GM12878 (cell line): ENCODE measurements at regions not wholly inside any gene's neighbourhood (a gene's known extent, or its start where the extent isn't known, plus 50 kb on each side); places are given as distances from the start of the nearest gene placed in this dataset.

Experiments
- ATAC-seq: fragments of 200-7000 bp; cut with Tn5 transposase; 3 replicates; pipeline ENCODE4 v1.9.1; 2020; ENCODE audit warnings: mild to moderate bottlenecking, moderate library complexity
- BruUV-seq: library from RNA; stranded (reverse); fragments of 400-500 nt; replicated peaks from 2 replicates; lab custom pipeline; 2021; lab: Mats Ljungman, UMichigan
- CTCF ChIA-PET: fragments of 300-600 bp; sonication (Branson Sonifier 250); formaldehyde crosslinking; extraction: SDS; loops from one replicate; lab custom pipeline; 2021; ENCODE audit warnings: inconsistent platforms; lab: Yijun Ruan, JAX
- POLR2A ChIA-PET: fragments of 350-600 bp; formaldehyde crosslinking; extraction: SDS; loops from one replicate; lab custom pipeline; 2021; ENCODE audit warnings: inconsistent platforms; lab: Charles Lee
- RAD21 ChIA-PET: fragments of 300-600 bp; sonication (Branson Sonifier 250); formaldehyde crosslinking; loops from one replicate; lab custom pipeline; 2023; ENCODE audit warnings: antibody characterized with exemption; ENCODE audit not compliant: unreplicated experiment; lab: Charles Lee
- SMC1A ChIA-PET: fragments of 300-600 bp; sonication (Branson Sonifier 250); formaldehyde crosslinking; loops from one replicate; lab custom pipeline; 2023; ENCODE audit not compliant: unreplicated experiment, uncharacterized antibody; lab: Charles Lee
- DNase-seq: peaks from one replicate; pipeline ENCODE4 v3.0.0-alpha.2; 2011; ENCODE audit warnings: low read depth, low spot score
- FAIRE-seq: peaks from 3 replicates; lab custom pipeline; 2011; peaks lifted over from hg19 to GRCh38; lab: Jason Lieb, UNC
- H2AFZ ChIP-seq: 2 replicates; pipeline ENCODE4 v1.6.0; 2011; ENCODE audit warnings: low read depth, low read length, control low read depth; ENCODE audit not compliant: control insufficient read depth
- H3K27ac ChIP-seq: 2 replicates; pipeline ENCODE4 v1.5.1; 2011; ENCODE audit warnings: control low read depth; ENCODE audit not compliant: control insufficient read depth, insufficient read depth
- H3K27me3 ChIP-seq, 2 experiments: replicated peaks in 1 of 2; 2 replicates each; pipeline versions ENCODE4 v1.6.0 to v1.6.1; 2011; ENCODE audit warnings: low read length in 1 of 2; ENCODE audit not compliant: control insufficient read depth in 2 of 2, insufficient read depth in 2 of 2
- H3K36me3 ChIP-seq, 2 experiments: 2 replicates each; pipeline ENCODE4 v1.5.1; 2011; ENCODE audit warnings: low read length in 1 of 2; ENCODE audit not compliant: control insufficient read depth in 2 of 2, insufficient read depth in 2 of 2
- H3K4me1 ChIP-seq: 2 replicates; pipeline ENCODE4 v1.6.1; 2011; ENCODE audit warnings: mild to moderate bottlenecking, low read length, moderate library complexity, mixed read lengths; ENCODE audit not compliant: control insufficient read depth, insufficient read depth
- H3K4me2 ChIP-seq: 2 replicates; pipeline ENCODE4 v1.6.0; 2011; ENCODE audit warnings: control low read depth; ENCODE audit not compliant: control insufficient read depth, insufficient read depth
- H3K4me3 ChIP-seq: fragments of 200-600 bp; sonication (generic); 2 replicates; pipeline ENCODE4 v1.5.1; 2016
- H3K79me2 ChIP-seq: 2 replicates; pipeline ENCODE4 v1.6.0; 2011; ENCODE audit warnings: low read length; ENCODE audit not compliant: control insufficient read depth, insufficient read depth
- H3K9ac ChIP-seq: 2 replicates; pipeline ENCODE4 v1.8.0; 2011; ENCODE audit warnings: low read length, control low read depth, mixed read lengths; ENCODE audit not compliant: control insufficient read depth, insufficient read depth
- H3K9me3 ChIP-seq: replicated peaks from 3 replicates; pipeline ENCODE4 v1.5.1; 2011; ENCODE audit warnings: mild to moderate bottlenecking, low read length; ENCODE audit not compliant: control insufficient read depth, insufficient read depth
- H4K20me1 ChIP-seq: 2 replicates; pipeline ENCODE4 v1.6.0; 2011; ENCODE audit not compliant: control insufficient read depth, insufficient read depth
- BACH1 ChIP-seq: fragments of 450-650 bp; IDR thresholded peaks from 2 replicates; pipeline ENCODE4 v1.6.1; 2017; ENCODE audit warnings: mild to moderate bottlenecking, borderline replicate concordance
- HDAC2 ChIP-seq: fragments of 200-600 bp; sonication (generic); IDR thresholded peaks from 2 replicates; pipeline ENCODE4 v1.6.1; 2017
- MTA2 ChIP-seq: fragments of 450-650 bp; IDR thresholded peaks from 2 replicates; pipeline ENCODE4 v1.6.1; 2016; ENCODE audit warnings: low read depth, mild to moderate bottlenecking, moderate library complexity
- NBN ChIP-seq: fragments of 450-650 bp; IDR thresholded peaks from 2 replicates; pipeline ENCODE4 v1.6.1; 2016
- NFXL1 ChIP-seq: fragments of 450-650 bp; IDR thresholded peaks from 2 replicates; pipeline ENCODE4 v1.6.1; 2017; ENCODE audit warnings: antibody characterized with exemption, mild to moderate bottlenecking, borderline replicate concordance
- POU2F2 ChIP-seq: IDR thresholded peaks from 3 replicates; pipeline ENCODE4 v1.6.1; 2011; ENCODE audit warnings: low read depth, mild to moderate bottlenecking, low read length, borderline replicate concordance
- RAD21 ChIP-seq: IDR thresholded peaks from 2 replicates; pipeline ENCODE4 v1.6.1; 2011; ENCODE audit warnings: mild to moderate bottlenecking, low read depth, low read length, moderate library complexity; ENCODE audit not compliant: insufficient read depth
- RFX5 ChIP-seq: IDR thresholded peaks from 2 replicates; pipeline ENCODE4 v1.6.1; 2011; ENCODE audit warnings: low read depth, low read length, improper control_type of control experiment
- SMARCA5 ChIP-seq: fragments of 450-650 bp; IDR thresholded peaks from 2 replicates; pipeline ENCODE4 v1.6.1; 2017; ENCODE audit warnings: mild to moderate bottlenecking
- YBX1 ChIP-seq: fragments of 450-650 bp; IDR thresholded peaks from 2 replicates; pipeline ENCODE4 v1.6.1; 2016; ENCODE audit warnings: antibody characterized with exemption
- WGBS: methylation state at CpG from one replicate; pipeline ENCODE4 v1.1.6; 2016; ENCODE audit warnings: low lambda C conversion rate; ENCODE audit not compliant: insufficient replicate concordance, insufficient coverage; ENCODE audit errors: missing lambda C conversion rate; 5-methylcytosine and 5-hydroxymethylcytosine counted together
- in situ Hi-C: fragments of 300-500 bp; cut with MboI; formaldehyde crosslinking; loops from 9 replicates; pipeline ENCODE4 v1.14.3; 2018; ENCODE audit warnings: mixed read lengths
- intact Hi-C: fragments of 100-400 bp; cut with micrococcal nuclease; formaldehyde crosslinking; loops from one replicate; pipeline ENCODE4 v1.14.2; 2022; ENCODE audit not compliant: unreplicated experiment
- TF ChIP-seq, protein P1 (sequence below): fragments of 450-650 bp; IDR thresholded peaks from 2 replicates; pipeline ENCODE4 v1.6.1; 2017; ENCODE audit warnings: mild to moderate bottlenecking, moderate library complexity
- TF ChIP-seq, protein P2 (sequence below): IDR thresholded peaks from 2 replicates; pipeline ENCODE4 v1.6.1; 2012; ENCODE audit warnings: low read length, inconsistent platforms

DNA sequence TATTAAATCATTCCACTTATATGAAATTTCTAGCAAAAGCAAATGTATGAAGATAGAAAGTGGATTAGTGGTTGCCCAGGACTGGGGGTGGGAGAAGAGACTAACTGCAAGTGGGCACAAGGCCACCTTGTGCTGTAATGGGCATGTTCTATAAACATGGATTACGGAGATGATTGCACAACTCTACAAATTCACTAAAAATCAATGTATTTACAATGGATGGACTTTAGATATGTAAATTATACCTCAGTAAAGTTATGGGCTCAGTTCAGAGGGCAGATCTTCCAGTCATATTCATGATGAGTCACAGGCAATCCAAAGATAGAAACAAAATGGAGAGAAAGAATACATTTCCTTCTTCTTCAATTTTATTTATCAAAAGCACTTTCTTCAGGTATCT is 173.9 kb downstream of the NDUFA12 start:
- ChIA-PET SMC1A (interaction anchor here (0.8 to 6.8 kb wide), 13 partner anchors 9 to 624 kb away, joined by 3 to 99 read pairs (median 6); no protein-coding TSS in a partner anchor), POLR2A (interaction anchor here (0.7 to 3.5 kb wide), 10 partner anchors 9 to 61 kb away, joined by 3 to 44 read pairs (median 5); no protein-coding TSS in a partner anchor), RAD21 (interaction anchor here (1.1 to 5.3 kb wide), 8 partner anchors 9 to 67 kb away, joined by 3 to 95 read pairs (median 14); no protein-coding TSS in a partner anchor), CTCF (interaction anchor here (1.1 to 3.4 kb wide), 7 partner anchors 10 to 67 kb away, joined by 3 to 31 read pairs (median 6); no protein-coding TSS in a partner anchor)
- Histone ChIP-seq H3K9ac (peak overlapping the region; percentile 69), H2AFZ (no peak overlapping the region), H4K20me1 (no peaks in the 10 kb centered on the region), H3K4me2 (peak overlapping the region; percentile 99), H3K27ac (peak overlapping the region; percentile 94), H3K79me2 (peaks cover 55% of the 10 kb centered on the region), H3K9me3 (peaks cover 9% of the 10 kb centered on the region), H3K36me3 (peaks cover 7 to 13% of the 10 kb centered on the region in 2 experiments; a peak in 3 of 4 replicates), H3K27me3 (no peaks in the 10 kb centered on the region), H3K4me3 (peak overlapping the region; percentile 10; the same call in 1 of the 2 replicates), H3K4me1 (peaks cover 46% of the 10 kb centered on the region)
- FAIRE-seq (no peak), ATAC-seq (no peak), DNase-seq (no peak)
- TF ChIP-seq HDAC2, result no peak
- no peak for TF ChIP-seq SMARCA5
- TF ChIP-seq NBN, result no peak
- no peak for TF ChIP-seq RAD21
- TF ChIP-seq BACH1, result 0 out of 2 replicates have a peak, but pooled peaks have one; percentile 7
- intact Hi-C loops, result no loop called here
- no TSS peak for BruUV-seq
- in situ Hi-C loops, result no loop called here
- 95% methylated on average over 1 of the region's 1 CpG for WGBS

DNA sequence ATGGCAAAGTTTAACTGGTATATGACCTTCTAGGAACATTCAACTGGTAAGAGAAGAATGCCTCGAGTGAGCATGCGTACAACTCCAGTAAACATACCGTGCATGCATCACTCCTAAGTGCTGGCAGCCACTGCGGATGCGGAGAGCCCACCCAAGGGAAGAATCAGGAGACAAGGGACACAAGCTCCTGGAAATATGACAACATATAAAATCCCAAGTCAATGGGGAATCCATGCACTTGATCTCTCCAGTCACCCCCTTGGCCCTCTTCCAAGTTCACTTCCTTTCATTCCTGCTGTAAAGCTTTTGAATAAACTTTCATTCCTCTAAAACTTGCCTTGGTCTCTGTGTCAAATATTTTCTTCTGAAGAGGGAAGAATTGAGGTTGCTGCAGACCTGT is 168.7 kb upstream of the TMCC3 start:
- no TSS peak for BruUV-seq
- WGBS, result 87% methylated on average over 5 of the region's 5 CpGs
- DNase-seq (no peak), FAIRE-seq (no peak), ATAC-seq (no peak)
- Histone ChIP-seq H3K9me3 (peaks cover 41% of the 10 kb centered on the region), H3K79me2 (peaks cover 87% of the 10 kb centered on the region), H3K4me2 (peak overlapping the region; percentile 44), H3K9ac (no peak overlapping the region; the same call in 1 of the 2 replicates), H3K36me3 (peaks cover 0 to 4% of the 10 kb centered on the region in 2 experiments; a peak in 1 of 4 replicates), H2AFZ (no peak overlapping the region), H4K20me1 (no peaks in the 10 kb centered on the region), H3K4me1 (peaks cover 56% of the 10 kb centered on the region), H3K27ac (peak overlapping the region; percentile 99), H3K27me3 (no peaks in the 10 kb centered on the region), H3K4me3 (no peak overlapping the region)
- ChIA-PET CTCF (interaction anchor here (0.9 to 8.0 kb wide), 10 partner anchors 9 to 257 kb away, joined by 3 to 133 read pairs (median 5); no protein-coding TSS in a partner anchor), RAD21 (interaction anchor here (0.5 to 13.1 kb wide), 5 partner anchors 12 to 56 kb away, joined by 3 to 205 read pairs (median 47); no protein-coding TSS in a partner anchor), SMC1A (interaction anchor here (0.9 to 11.8 kb wide), 9 partner anchors 13 to 274 kb away, joined by 3 to 243 read pairs (median 17); no protein-coding TSS in a partner anchor), POLR2A (interaction anchor here (1.9 to 10.3 kb wide), 5 partner anchors 11 to 54 kb away, joined by 5 to 96 read pairs (median 28); no protein-coding TSS in a partner anchor)
- in situ Hi-C loops (loop anchor here (25.0 kb wide), 1 partner anchor 1857 kb away; no protein-coding TSS in a partner anchor), intact Hi-C loops (loop anchor here (2.0 to 5.0 kb wide), 2 partner anchors 50 to 197 kb away; no protein-coding TSS in a partner anchor)
- TF ChIP-seq, protein P1, sequence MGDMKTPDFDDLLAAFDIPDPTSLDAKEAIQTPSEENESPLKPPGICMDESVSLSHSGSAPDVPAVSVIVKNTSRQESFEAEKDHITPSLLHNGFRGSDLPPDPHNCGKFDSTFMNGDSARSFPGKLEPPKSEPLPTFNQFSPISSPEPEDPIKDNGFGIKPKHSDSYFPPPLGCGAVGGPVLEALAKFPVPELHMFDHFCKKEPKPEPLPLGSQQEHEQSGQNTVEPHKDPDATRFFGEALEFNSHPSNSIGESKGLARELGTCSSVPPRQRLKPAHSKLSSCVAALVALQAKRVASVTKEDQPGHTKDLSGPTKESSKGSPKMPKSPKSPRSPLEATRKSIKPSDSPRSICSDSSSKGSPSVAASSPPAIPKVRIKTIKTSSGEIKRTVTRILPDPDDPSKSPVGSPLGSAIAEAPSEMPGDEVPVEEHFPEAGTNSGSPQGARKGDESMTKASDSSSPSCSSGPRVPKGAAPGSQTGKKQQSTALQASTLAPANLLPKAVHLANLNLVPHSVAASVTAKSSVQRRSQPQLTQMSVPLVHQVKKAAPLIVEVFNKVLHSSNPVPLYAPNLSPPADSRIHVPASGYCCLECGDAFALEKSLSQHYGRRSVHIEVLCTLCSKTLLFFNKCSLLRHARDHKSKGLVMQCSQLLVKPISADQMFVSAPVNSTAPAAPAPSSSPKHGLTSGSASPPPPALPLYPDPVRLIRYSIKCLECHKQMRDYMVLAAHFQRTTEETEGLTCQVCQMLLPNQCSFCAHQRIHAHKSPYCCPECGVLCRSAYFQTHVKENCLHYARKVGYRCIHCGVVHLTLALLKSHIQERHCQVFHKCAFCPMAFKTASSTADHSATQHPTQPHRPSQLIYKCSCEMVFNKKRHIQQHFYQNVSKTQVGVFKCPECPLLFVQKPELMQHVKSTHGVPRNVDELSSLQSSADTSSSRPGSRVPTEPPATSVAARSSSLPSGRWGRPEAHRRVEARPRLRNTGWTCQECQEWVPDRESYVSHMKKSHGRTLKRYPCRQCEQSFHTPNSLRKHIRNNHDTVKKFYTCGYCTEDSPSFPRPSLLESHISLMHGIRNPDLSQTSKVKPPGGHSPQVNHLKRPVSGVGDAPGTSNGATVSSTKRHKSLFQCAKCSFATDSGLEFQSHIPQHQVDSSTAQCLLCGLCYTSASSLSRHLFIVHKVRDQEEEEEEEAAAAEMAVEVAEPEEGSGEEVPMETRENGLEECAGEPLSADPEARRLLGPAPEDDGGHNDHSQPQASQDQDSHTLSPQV, result no peak
- TF ChIP-seq RFX5, result no peak
- no peak for TF ChIP-seq YBX1
- no peak for TF ChIP-seq NFXL1
- no peak for TF ChIP-seq MTA2
- TF ChIP-seq POU2F2, result no peak
- TF ChIP-seq, protein P2, sequence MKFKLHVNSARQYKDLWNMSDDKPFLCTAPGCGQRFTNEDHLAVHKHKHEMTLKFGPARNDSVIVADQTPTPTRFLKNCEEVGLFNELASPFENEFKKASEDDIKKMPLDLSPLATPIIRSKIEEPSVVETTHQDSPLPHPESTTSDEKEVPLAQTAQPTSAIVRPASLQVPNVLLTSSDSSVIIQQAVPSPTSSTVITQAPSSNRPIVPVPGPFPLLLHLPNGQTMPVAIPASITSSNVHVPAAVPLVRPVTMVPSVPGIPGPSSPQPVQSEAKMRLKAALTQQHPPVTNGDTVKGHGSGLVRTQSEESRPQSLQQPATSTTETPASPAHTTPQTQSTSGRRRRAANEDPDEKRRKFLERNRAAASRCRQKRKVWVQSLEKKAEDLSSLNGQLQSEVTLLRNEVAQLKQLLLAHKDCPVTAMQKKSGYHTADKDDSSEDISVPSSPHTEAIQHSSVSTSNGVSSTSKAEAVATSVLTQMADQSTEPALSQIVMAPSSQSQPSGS, result no peak
